ENCODE measurements at regions not wholly inside any gene's neighbourhood (a gene's known extent, or its start where the extent isn't known, plus 50 kb on each side); places are given as distances from the start of the nearest gene placed in this dataset.
"Not testable (repeated sequence)": the region's sequence is repeated elsewhere in the genome, so short reads cannot be mapped to it uniquely, and the experiment has no call there.

GRCh38 chr6:21742238-21742660, 148.7 kb downstream of the SOX4 start:
- no peak for DNase-seq (ENCODE audit: low read depth in 2 of 2)

DNA sequence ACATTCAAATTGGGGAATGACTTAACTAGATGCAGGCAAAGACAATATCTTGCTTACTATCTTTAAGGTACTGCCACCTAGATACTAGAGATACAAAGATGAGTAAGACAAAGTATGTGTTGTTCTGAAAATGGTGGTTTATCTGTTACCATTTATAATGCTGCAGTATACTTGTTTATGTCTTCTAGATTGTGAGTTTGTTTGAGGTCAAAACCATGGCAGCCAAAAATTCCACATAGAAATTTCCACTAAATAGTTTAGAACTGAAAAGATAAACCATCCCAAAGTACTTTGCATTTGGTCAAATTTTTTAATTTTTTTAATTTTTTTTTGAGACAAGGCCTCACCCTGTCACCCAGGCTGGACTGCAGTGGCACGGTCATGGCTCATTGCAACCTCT, 150.8 kb downstream of the SOX4 start:
- no peak for DNase-seq (ENCODE audit: low read depth in 2 of 2)

DNA sequence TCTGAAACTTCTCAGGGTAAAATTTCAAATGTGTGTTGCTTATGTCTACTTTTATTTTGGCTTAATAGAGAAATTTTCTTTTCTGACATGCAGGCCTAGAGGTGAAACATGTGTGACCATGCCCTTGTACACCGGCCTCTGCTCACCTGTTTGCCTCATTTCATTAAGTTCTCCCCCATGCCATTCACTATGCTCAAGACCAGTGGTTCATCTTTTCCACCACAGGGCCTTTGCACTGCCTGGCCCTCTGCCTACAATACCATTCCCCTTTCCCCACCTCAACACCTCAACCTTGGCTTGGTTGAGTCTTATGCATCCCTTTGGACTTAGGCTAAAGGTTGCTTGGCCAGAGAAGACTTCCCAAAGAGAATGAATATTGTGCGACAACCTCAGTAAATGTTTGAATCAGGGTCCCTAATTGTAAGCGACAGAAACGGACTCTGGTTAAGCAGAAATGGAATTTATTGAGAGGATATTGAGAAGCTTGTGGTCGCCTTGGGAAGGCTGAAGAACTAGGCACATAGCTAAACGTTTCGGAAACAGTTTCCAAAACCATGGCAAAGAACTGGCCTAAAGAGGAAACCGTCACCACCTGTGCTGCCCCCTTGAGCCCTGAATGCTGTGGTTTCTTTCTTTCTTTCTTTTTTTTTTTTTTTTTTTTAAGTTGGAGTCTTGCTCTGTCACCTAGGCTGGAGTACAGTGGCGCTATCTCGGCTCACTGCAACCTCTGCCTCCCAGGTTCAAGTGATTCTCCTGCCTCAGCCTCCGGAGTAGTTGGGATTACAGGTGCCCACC, 152.2 kb downstream of the SOX4 start:
- DNase-seq (ENCODE audit: low read depth in 2 of 2) = no peak

GRCh38 chr6:21747441-21747840, 153.9 kb downstream of the SOX4 start:
- DNase-seq (ENCODE audit: low read depth in 2 of 2) = no peak

DNA sequence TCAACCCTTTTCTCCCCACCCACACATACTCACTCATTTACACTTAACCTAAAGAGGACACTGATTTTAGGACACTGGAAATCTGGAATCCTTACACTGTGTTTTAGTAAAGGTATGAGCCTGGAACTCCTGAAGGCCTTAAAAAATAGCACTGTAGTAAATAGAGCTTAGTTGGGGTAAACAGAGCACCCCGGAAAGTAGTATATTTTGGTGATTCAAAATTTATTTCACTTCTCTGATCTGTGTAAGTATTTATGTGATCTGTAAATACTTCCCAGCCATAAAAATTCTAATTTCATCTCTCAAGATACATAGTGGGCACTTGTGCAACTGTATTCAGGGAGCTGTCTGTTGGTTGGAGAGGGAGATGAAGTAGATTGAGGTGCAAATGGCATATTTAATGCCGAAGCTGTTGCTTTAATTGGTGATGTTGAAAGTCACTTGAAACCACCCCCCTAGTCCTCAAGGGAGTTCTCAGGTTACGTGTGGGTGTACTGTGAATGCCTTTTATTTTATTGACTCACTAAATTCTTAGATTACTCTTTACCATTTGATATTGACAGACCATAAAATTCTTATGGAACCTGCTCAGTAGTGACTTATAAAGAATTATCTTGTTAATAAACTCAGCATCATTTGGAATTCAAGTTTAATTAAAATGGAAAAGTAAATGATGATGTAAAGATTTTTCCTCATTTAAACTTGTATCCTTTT, 154.9 kb downstream of the SOX4 start:
- DNase-seq (ENCODE audit: low read depth in 2 of 2) = no peak

DNA sequence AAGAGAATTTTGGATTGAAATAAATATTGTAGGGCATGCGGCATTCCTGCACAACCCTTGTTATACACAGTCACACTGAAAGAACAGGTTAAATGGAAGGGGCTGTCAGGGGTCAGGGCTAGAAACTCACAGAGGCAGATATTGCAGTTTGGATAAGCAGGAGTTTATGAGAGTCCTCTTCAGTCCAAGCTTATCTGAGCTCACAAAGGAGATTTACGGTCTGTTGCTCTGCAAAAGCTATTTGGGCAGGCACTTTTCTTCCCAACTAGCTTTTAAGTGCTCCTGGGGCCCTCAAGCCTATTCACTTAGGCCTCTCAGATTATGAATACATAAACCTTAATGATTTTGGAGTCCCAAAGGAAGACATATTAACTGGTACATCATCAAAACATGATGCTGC, 156.2 kb downstream of the SOX4 start:
- DNase-seq (ENCODE audit: low read depth in 2 of 2) = no peak

DNA sequence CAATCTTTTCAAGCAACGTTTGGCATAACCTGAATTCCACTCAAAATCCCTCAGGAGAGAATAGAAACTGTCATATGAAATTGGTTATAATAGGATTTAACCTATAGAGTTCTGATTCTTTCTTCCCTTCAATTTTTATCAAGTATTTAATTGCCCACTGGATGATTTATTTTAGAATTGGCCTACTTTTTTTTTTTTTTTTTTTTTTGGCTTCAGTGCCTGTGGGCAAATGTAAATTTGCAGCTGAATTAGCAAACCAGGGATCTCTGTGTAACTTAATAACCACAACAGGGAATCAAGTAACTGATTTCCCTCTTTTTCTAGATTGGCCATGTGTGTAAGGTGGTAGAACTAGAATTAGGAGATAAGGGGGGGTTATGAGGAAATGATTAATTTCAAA, 157.0 kb downstream of the SOX4 start:
- no peak for DNase-seq (ENCODE audit: low read depth in 2 of 2)

GRCh38 chr6:21751608-21752007, 158.1 kb downstream of the SOX4 start:
- no peak for DNase-seq (ENCODE audit: low read depth in 2 of 2)

GRCh38 chr6:21752054-21752811, 158.7 kb downstream of the SOX4 start:
- DNase-seq (ENCODE audit: low read depth in 2 of 2) = no peak

DNA sequence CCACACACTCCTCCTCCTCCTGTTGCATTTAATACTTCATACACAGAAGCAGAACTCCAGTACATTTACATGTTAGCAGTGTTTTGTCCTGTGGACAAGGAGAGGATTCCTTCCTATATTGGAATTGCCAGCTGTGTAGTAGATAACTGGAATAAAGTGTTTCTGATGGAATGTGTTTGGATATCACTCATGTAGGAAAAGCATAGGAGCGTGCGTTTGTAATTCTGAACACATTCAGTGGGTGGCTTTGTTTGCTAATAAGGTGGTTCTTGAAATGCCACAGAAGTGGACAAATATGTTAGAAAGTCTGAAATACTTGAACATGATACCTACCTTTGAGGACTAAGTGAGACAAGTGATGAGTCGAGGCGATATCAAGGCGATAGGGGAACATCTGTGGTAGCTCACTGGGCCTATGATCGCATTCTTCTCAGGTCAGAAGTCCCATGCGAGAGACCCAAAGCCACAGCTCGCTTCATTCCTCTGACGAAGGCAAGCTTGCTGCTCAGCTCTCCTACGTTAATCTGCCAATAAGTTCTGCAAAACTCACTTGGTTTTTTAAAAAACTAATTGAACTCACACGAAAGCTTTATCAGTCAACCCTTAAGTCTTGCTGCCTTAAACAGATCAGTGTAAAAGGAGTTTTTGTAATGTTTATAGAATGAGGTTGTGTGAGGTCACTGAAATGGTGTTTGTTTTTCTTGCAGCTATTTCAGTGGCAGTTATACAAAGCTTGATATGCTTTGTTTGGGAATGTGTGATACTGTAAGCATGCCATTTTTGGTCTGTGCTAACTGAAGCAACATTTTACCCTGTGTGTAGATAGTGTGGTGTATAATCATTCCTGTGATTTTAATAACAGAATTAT, 159.9 kb downstream of the SOX4 start:
- DNase-seq (ENCODE audit: low read depth in 2 of 2) = no peak

DNA sequence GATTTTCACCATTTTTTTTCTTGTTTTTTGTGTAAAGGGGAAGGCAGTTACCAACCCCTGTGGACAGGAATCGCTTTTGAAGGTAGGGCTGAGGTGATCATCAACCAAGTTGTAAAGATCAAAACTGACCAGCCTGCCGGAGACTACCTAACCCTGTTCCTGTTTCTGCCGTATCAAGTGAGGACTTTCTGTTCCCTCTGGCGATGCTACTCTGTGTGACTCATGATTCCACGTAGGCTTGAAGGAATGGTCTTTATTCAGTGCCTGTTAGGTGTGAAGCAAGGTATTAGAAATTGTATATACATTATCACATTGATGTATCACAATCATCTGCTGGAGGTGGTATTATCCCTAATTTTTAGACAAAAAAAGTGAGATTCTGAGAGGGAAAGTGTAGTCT, 161.3 kb downstream of the SOX4 start:
- no peak for DNase-seq (ENCODE audit: low read depth in 2 of 2)

GRCh38 chr6:21756487-21756886, 162.9 kb downstream of the SOX4 start:
- DNase-seq (ENCODE audit: low read depth in 2 of 2) = no peak

DNA sequence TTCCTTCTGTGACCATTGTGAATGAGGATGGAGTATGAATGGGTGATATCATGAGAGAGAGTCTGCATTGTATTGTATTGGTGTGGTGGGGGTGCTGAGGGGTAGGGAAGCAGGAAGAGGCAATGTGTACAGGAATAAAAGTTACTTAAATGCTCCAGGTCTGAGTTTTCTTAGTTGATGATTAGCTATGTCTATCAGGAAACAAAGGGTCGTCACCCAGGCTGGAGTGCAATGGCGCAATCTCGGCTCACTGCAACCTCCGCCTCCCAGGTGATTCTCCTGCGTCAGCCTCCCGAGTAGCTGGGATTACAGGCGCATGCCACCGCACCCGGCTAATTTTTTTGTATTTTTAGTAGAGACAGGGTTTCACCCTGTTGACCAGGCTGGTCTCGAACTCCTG, 163.8 kb downstream of the SOX4 start:
- not testable (repeated sequence) for DNase-seq (ENCODE audit: low read depth in 2 of 2)

GRCh38 chr6:21759721-21760120, 166.2 kb downstream of the SOX4 start:
- no peak for DNase-seq (ENCODE audit: low read depth in 2 of 2)

GRCh38 chr6:21761053-21761730, 167.6 kb downstream of the SOX4 start:
- not testable (repeated sequence) for DNase-seq (ENCODE audit: low read depth in 2 of 2)

DNA sequence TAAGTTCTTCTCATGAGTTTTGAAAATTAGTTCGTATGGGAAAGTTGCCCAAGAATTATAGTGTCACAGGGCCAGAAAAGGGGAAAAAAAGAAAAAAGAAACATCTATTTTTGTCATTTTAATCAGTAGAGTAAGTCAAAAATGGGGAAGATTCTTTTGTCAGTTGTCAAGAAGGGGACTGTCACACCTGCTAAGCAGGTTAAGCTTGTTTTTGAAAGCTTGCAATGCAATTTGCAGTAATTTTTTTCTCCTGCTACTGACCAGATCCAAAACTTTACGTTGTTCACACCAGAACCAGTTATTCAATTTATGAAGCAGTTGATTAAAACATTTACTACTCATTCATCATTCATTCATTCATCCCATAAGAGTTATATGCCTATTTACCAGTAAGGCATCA, 171.4 kb downstream of the SOX4 start:
- DNase-seq (ENCODE audit: low read depth in 2 of 2) = no peak

GRCh38 chr6:21767891-21768648, 174.5 kb downstream of the SOX4 start:
- no peak for DNase-seq (ENCODE audit: low read depth in 2 of 2)

- no peak for DNase-seq (ENCODE audit: low read depth in 2 of 2)
Observed at GRCh38 chr6:21769405-21769861, 175.9 kb downstream of the SOX4 start.

DNA sequence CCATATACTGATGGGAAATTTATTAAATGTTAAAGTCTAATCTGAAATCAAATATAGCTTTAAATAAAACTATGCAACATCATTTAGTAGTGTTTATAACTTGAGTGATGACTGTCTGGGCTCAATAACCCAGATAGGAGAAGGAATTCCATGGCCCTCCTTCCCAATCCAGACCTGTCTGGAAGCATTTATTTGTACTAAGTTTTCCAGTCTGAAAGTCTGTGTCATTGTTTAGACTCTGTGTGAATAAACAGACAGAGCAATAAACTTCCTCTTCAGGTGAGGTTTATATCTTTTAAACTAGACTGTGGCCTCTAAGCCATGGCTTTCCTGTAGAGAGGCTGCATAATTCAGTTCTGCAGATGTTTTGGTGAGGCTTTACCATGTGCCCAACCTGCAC, 176.4 kb downstream of the SOX4 start:
- no peak for DNase-seq (ENCODE audit: low read depth in 2 of 2)

GRCh38 chr6:21771626-21772320, 178.2 kb downstream of the SOX4 start:
- DNase-seq (ENCODE audit: low read depth in 2 of 2) = no peak
